HG02642 (cell line): ENCODE measurements at regions not wholly inside any gene's neighbourhood (a gene's known extent, or its start where the extent isn't known, plus 50 kb on each side); places are given as distances from the start of the nearest gene placed in this dataset.
"Not testable (repeated sequence)": the region's sequence is repeated elsewhere in the genome, so short reads cannot be mapped to it uniquely, and the experiment has no call there.

Experiments used
- ATAC-seq: cut with Tn5 transposase; IDR thresholded peaks from one replicate; pipeline ENCODE4 v1.9.1; 2021; ENCODE audit warnings: mild to moderate bottlenecking; ENCODE audit not compliant: unreplicated experiment, poor library complexity

GRCh38 chr2:180927030-180927686 lies 53.2 kb upstream of the UBE2E3 start:
- no peak for ATAC-seq

- ATAC-seq, result no peak
Observed at GRCh38 chr2:180925700-180926099, 54.7 kb upstream of the UBE2E3 start.

DNA sequence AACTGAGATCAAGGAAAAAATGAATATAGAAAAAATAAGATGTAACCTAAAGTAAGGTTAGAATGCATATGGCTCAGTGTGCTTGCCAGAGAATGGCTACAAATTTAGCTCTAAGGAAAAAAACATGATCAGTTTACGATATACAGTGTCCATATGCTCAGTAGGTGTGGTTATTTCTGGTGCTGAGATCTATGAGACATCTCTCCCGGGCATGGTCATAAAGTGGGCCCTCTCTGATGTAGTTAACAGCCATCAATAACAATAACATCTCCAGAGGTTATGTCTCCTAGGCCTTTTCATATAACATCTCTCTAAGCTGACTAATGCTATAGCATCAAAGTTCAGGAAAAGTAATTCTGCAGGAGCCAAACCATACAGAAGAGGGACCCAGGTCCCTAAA lies 56.3 kb upstream of the UBE2E3 start:
- no peak for ATAC-seq

DNA sequence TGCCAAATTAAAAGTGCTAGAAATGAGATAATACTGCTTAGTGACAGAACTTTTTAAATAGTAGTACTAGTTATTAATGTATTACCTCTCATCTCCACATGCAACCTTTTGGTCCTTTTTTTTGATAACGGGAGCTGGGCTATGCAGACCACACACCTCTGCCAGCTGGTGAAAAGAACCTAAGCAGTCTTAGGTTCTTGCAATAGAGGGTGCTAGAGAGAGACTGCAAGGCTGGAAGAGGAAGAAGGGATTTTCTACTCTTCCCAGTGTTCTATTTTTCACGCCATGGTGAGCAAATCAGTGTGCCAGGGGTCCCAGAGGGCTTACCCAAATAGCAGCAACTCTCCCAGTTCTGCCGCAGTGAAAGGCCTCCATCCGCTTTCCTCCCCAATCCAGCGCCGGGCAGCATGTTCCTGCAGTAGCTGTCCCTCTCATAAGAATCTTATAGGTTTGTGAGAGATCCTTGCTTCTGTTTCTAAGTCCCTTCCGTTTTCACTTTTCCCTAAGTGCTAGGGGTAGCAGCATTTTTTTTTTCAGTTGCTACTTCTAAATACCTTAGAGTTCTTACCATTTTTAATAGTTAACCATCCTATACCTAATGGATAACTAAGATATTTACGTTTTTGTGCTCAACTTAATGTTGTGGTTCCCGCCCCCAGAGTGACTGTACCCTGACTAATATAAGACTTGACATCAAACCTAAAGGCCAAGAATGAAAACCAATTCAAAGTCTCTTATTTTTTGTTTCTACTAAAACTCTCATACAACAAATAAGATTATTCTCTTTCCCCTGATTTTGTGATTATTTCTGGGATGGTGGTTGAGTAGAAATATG lies 69.4 kb upstream of the UBE2E3 start:
- ATAC-seq, result no peak

DNA sequence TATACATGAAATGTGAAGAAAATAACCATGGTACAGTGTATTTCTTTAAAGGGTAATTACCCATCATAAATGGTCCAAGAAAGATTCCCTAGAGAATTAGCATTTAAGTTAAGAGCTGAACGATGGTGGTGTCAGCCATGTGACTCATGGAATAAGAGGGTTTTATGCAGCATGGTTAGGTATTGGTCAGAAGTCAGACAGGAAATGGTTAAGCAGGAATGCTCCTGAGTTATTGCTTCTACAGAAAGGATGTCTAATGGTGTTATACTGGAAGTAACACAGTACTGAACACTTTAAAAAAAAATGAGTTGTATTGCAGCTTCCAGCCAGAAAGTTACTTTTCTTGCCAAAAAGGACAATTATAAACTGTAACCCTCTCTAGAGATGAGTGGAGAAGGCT lies 72.7 kb upstream of the UBE2E3 start:
- no peak for ATAC-seq

GRCh38 chr2:180905461-180905860 lies 74.9 kb upstream of the UBE2E3 start:
- no peak for ATAC-seq

- no peak for ATAC-seq
Observed at GRCh38 chr2:180905002-180905401, 75.4 kb upstream of the UBE2E3 start.

DNA sequence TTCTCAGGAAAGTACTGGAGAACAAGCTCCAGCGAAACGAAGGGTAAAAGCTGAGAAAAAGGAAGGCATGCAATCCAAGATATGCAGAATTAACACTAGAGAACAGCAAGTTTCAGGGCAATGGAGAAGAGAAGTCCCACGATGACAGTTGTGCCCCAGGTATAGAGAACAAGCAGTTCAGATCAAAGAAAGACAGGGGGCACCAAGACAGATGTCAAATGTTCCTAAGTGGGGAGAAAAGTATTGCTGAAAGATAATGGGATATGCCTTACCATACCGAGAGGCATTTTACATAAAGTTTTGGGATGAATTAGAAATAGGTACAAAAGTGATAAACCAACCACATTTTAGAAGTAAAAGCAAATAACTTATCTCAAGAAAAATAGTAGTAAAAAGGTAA lies 79.1 kb upstream of the UBE2E3 start:
- no peak for ATAC-seq

GRCh38 chr2:180893752-180894151 lies 86.7 kb upstream of the UBE2E3 start:
- ATAC-seq, result no peak

DNA sequence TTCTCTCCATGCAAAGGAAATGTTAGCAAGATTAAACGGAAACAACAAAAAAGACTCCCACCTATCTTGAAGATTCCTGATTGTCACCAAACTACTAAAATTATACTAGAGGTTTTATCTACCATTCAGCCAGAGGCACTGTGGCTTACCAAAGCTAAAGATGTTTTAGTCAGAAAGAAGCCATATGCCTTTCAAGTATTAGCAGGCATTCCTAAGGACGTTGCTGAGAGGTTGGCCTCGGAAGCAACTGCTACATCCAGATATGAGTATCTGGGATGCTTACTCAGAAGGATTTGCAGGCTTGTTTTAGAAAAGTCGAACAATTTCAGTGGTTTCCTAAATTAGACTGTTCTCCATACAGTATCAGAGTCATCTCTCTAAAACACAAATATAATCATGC lies 88.3 kb upstream of the UBE2E3 start:
- no peak for ATAC-seq

DNA sequence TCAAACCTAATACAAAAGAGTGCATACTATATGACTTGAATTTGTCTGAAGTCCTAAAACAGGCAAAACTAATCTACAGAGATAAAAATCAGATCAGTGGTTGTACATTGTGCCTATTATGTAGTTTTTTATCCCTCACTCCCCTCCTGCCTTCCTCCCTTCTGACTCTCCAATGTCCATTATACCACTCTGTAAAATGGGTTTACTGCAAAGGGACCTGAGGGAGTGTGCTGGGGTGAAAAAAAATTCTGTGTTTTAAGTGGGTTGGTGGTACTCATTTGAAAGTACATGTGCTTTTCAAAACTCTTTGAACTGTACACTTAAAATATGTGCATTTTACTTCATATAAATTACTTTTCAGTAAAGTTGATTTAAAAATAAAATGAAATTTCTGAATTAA lies 89.0 kb upstream of the UBE2E3 start:
- ATAC-seq, result no peak

GRCh38 chr2:180890781-180891180 lies 89.6 kb upstream of the UBE2E3 start:
- ATAC-seq, result no peak

DNA sequence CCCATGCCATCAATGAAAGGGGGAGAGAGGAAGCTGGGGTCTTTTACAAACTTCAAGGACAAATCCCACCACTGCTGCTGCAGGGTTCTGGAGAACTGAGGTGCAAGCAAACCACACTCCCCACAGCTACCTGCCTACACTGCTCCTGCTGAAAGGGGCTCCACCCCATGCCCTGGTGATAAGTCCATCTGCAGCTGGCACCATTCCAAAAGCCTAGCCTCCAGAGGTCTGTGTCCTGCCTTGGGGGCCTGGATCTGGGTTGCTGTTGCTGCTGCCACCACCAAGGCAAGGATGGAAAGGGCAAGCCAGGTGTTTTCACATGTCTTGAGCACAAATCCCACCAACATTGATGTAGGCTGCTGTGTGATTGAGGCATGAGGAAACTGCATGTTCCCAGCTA lies 97.4 kb upstream of the UBE2E3 start:
- no peak for ATAC-seq

GRCh38 chr2:180876506-180876905 lies 103.9 kb upstream of the UBE2E3 start:
- ATAC-seq, result no peak

DNA sequence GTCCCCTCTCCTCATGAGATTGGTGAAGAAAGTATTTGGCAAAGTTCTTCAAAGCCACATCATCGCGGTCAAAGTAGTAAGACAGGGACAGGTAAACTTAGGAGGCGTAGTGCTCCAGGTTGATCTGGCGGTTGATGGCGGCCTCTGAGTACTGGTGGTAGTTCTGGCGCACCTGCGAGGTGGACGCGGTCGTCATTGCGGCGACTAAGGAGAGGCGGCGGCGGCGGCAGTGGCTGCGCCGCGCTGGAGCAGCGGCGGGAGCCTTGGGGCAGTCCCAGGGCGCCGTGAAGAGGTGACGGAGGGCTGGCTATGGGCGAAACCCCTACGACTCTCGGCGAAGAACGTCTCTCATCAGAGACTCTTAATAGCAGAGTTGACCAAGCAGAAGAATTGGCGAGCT lies 107.2 kb upstream of the UBE2E3 start:
- ATAC-seq, result no peak

- ATAC-seq, result not testable (repeated sequence)
Observed at GRCh38 chr2:180872781-180873180, 107.6 kb upstream of the UBE2E3 start.

DNA sequence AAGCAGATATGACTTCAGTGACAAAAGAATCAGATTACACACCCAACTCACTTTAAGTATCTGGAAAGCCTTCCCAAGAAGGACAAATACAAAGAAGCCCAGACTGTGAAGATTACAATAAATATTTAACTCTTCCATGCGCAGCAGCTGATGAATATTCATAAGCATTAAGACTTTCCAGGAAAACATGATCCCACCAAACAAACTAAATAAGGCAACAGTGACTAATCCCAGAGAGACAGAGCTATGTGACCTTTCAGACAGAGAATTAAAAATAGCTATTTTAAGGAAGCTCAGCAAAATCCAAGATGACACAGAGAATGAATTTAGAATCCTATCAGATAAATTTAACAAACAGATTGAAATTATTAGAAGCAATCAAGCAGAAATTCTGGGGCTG lies 108.2 kb upstream of the UBE2E3 start:
- no peak for ATAC-seq

GRCh38 chr2:180871649-180872048 lies 108.8 kb upstream of the UBE2E3 start:
- no peak for ATAC-seq

GRCh38 chr2:180849851-180850250 lies 130.6 kb upstream of the UBE2E3 start:
- no peak for ATAC-seq

DNA sequence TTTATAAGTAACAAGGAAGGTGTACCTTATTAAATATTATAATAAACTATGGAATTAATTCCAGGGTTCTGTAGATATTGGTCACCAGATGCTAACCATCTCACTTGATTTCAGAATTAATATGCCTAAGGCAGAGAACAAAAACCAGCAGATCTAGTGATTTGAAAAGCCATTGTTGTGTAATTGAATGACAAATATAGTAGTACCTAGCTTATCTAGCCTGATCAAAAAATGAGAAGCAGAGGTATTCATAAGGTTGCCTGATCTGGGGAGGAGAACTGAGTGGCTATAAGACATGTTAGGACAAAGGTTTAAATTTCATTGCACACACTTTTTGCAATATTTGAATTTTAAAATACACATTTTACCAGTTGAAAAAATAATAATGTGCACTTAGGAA lies 132.0 kb upstream of the UBE2E3 start:
- no peak for ATAC-seq

DNA sequence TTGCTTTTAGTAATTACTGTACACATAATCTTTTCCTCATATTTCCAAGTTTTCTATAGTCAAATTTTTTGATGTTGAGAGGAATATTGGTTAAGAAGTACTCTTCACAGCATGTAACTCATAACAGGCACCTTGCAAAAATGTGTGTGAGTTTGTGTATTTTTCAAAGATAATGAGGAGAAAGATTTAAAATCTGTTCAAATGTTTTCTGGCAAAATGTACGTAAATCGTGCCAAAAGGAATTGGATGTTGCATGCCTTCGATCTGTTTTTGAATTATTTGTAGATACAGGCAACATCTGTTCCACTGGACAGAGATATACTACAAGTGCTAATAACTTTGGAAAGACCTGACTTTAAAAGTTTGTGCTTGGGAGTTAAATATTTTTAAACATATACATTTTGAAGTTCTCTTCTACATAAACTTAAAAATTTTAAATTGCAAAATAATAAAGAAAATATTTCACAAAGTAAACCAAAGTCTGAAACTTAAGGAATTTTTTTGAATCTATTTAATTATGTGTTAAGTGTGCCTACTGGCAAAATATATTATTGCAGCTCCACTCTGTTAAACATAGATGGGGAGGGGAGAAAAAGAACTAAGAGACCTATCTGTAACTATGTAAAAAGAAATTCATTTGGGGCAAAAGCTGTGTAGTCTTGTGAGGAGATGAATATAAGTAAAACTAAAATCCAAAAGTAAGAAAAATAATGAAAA lies 133.5 kb upstream of the UBE2E3 start:
- no peak for ATAC-seq
